ENCODE measurements at regions not wholly inside any gene's neighbourhood (a gene's known extent, or its start where the extent isn't known, plus 50 kb on each side); places are given as distances from the start of the nearest gene placed in this dataset.

- TF ChIP-seq, protein P1, sequence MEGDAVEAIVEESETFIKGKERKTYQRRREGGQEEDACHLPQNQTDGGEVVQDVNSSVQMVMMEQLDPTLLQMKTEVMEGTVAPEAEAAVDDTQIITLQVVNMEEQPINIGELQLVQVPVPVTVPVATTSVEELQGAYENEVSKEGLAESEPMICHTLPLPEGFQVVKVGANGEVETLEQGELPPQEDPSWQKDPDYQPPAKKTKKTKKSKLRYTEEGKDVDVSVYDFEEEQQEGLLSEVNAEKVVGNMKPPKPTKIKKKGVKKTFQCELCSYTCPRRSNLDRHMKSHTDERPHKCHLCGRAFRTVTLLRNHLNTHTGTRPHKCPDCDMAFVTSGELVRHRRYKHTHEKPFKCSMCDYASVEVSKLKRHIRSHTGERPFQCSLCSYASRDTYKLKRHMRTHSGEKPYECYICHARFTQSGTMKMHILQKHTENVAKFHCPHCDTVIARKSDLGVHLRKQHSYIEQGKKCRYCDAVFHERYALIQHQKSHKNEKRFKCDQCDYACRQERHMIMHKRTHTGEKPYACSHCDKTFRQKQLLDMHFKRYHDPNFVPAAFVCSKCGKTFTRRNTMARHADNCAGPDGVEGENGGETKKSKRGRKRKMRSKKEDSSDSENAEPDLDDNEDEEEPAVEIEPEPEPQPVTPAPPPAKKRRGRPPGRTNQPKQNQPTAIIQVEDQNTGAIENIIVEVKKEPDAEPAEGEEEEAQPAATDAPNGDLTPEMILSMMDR (IDR thresholded peaks at IDR 0.05; ENCODE audit: low read depth, low read length), result no peak
- H3K4me3 ChIP-seq (ENCODE audit: low read depth, low read length), result no peak overlapping the region
These were observed 506.9 kb downstream of the RPS24 start for GRCh38 chr10:78540355-78541076.

GRCh38 chr10:78541481-78542140 is 507.9 kb downstream of the RPS24 start:
- TF ChIP-seq, protein P1 (IDR thresholded peaks at IDR 0.05; ENCODE audit: low read depth, low read length), result no peak
- H3K4me3 ChIP-seq (ENCODE audit: low read depth, low read length), result no peak overlapping the region

DNA sequence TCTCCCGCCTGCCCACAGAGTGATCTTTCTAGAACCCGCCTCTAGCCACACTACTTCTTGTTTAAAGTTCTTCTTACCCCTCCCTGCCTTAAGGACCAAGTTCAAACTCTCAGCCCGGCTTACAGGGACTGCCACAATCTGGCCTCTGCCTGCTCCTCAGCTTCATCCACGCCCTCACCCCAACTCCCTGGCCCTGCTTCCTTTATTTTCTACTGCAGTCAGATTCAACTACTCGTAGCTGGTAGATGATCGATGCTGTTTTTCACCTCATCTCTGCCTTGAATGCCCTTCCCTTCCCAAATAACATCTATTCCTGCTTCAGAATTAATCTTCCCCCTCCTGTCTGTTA is 508.5 kb downstream of the RPS24 start:
- H3K4me3 ChIP-seq (ENCODE audit: low read depth, low read length), result no peak overlapping the region
- TF ChIP-seq, protein P1 (IDR thresholded peaks at IDR 0.05; ENCODE audit: low read depth, low read length), result no peak

DNA sequence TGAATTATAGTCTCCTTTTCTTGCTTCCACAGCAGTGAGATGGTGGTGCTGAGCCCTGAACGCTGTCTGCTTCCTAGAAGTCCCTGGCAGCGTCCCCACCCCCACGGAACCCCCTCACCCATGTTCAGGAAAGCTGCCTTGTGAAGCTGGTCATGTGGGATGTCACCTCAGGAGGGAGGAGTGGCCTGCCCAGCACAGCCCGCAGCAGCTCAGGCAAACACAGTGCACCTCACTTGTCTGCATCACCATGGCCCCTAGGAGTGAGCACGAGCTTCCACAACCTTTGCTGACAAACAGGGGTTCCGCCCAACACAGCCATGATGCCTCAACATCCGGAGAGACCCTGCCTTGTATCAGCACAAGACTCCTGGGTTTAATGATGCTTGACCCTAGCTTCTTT is 508.9 kb downstream of the RPS24 start:
- TF ChIP-seq, protein P1 (IDR thresholded peaks at IDR 0.05; ENCODE audit: low read depth, low read length), result no peak
- H3K4me3 ChIP-seq (ENCODE audit: low read depth, low read length), result no peak overlapping the region

- TF ChIP-seq, protein P1 (IDR thresholded peaks at IDR 0.05; ENCODE audit: low read depth, low read length), result no peak
- H3K4me3 ChIP-seq (ENCODE audit: low read depth, low read length), result no peak overlapping the region
These were observed 509.5 kb downstream of the RPS24 start for GRCh38 chr10:78543031-78543748.

DNA sequence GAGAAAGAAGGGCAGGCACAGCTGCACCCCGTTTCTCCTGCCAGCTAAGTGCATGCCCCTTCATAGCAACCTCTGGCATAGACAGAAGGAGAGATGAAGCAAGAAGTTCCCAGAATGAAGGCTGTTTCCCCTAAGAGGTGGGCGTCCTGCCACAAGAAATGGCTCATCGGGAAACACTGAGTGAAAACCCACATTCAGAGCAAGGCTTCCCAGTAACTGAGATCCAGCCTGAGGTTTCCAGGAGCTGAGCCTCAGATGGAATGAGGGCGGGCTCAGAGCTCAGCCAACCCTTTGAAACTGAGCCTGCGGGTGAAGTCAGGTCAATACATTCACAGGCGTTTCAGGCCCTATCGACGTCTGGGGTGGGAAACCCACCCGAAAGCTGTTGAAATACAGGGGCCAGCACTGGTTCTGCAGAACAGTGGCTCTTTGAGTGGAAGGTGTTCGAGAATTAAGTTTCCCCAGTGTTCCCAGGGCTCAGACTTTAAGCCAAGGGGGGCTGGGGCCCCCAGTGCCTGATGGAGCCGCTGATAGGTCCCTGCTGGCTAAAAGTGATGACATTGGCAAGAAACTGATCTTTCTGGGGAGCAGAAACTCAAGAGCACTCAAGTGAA is 510.2 kb downstream of the RPS24 start:
- TF ChIP-seq, protein P1 (IDR thresholded peaks at IDR 0.05; ENCODE audit: low read depth, low read length), result no peak
- H3K4me3 ChIP-seq (ENCODE audit: low read depth, low read length), result no peak overlapping the region
